ENCODE measurements at regions not wholly inside any gene's neighbourhood (a gene's known extent, or its start where the extent isn't known, plus 50 kb on each side); places are given as distances from the start of the nearest gene placed in this dataset.

GRCh38 chr13:44651724-44652123 lies 75.6 kb upstream of the TSC22D1 start:
- TF ChIP-seq CTCF (optimal IDR thresholded peaks at IDR 0.05 in 1 of 3, IDR thresholded peaks at IDR 0.05 in 1 of 3, conservative IDR thresholded peaks at IDR 0.05 in 1 of 3; ENCODE audit: extremely low read depth in 1 of 3, insufficient read depth in 2 of 3, low read length in 3 of 3) (no peak), EZH2 (IDR thresholded peaks at IDR 0.05; ENCODE audit: low read length) (no peak)

All from keratinocyte (primary cell).